HEK293 (cell line): ENCODE measurements at regions not wholly inside any gene's neighbourhood (a gene's known extent, or its start where the extent isn't known, plus 50 kb on each side); places are given as distances from the start of the nearest gene placed in this dataset.
"Not testable (repeated sequence)": the region's sequence is repeated elsewhere in the genome, so short reads cannot be mapped to it uniquely, and the experiment has no call there.

Experiments used
- CTCF ChIA-PET: fragments of 350-600 bp; formaldehyde crosslinking; extraction: SDS; loops from one replicate; lab custom pipeline; 2021; ENCODE audit warnings: antibody characterized with exemption; lab: Yijun Ruan, JAX
- POLR2A ChIA-PET: fragments of 300-600 bp; formaldehyde crosslinking; extraction: SDS; loops from one replicate; lab custom pipeline; 2020; ENCODE audit warnings: antibody characterized with exemption, inconsistent platforms; lab: Yijun Ruan, JAX
- H3K27ac ChIP-seq: fragments of 200-500 bp; sonication (Bioruptor generic); 2 replicates; pipeline ENCODE4 v1.5.1; 2014; ENCODE audit warnings: low read depth, low read length, control low read depth, inconsistent platforms; ENCODE audit errors: extremely low read depth
- H3K36me3 ChIP-seq, 2 experiments: fragments of 200-500 bp in 1 of 2; sonication (Bioruptor generic) in 1 of 2; 1 replicate in 1 of 2; 2 replicates in 1 of 2; pipeline ENCODE4 v1.5.1; 2014 to 2017; ENCODE audit warnings: inconsistent platforms in 2 of 2, low read length in 2 of 2; ENCODE audit not compliant: control insufficient read depth in 2 of 2, insufficient read depth in 1 of 2
- H3K4me1 ChIP-seq: fragments of 200-500 bp; sonication (Bioruptor generic); 2 replicates; pipeline ENCODE4 v1.5.1; 2014; ENCODE audit warnings: mild to moderate bottlenecking, low read length, inconsistent platforms; ENCODE audit not compliant: control insufficient read depth, insufficient read depth
- H3K4me3 ChIP-seq: 2 replicates; pipeline ENCODE4 v1.5.1; 2011; ENCODE audit warnings: low read depth, mild to moderate bottlenecking, control low read depth, low read length, moderate library complexity
- H3K9me3 ChIP-seq: fragments of 200-500 bp; sonication (Bioruptor generic); 2 replicates; pipeline ENCODE4 v1.5.1; 2014; ENCODE audit warnings: low read depth, low read length, inconsistent platforms; ENCODE audit not compliant: control insufficient read depth, insufficient read depth
- BCL11A ChIP-seq: fragments of 450-650 bp; formaldehyde crosslinking; IDR thresholded peaks from 2 replicates; pipeline ENCODE4 v1.5.1; 2016; ENCODE audit warnings: low read depth, missing biosample characterization, missing genetic modification characterization
- EGR2 ChIP-seq: fragments of 450-650 bp; formaldehyde crosslinking; IDR thresholded peaks from 2 replicates; pipeline ENCODE4 v1.5.1; 2016; ENCODE audit warnings: low read depth, missing biosample characterization, missing genetic modification characterization
- GLI2 ChIP-seq: fragments of 450-650 bp; formaldehyde crosslinking; IDR thresholded peaks from 2 replicates; pipeline ENCODE4; 2017; ENCODE audit warnings: missing biosample characterization, missing genetic modification characterization, low read depth, borderline replicate concordance
- ZNF10 ChIP-seq: fragments of 450-650 bp; formaldehyde crosslinking; IDR thresholded peaks from 2 replicates; pipeline ENCODE4 v1.5.1; 2017; ENCODE audit warnings: missing biosample characterization, missing genetic modification characterization
- ZNF140 ChIP-seq: fragments of 450-650 bp; formaldehyde crosslinking; IDR thresholded peaks from 2 replicates; pipeline ENCODE4 v1.5.1; 2016; ENCODE audit warnings: missing biosample characterization, missing genetic modification characterization
- ZNF184 ChIP-seq: fragments of 450-650 bp; IDR thresholded peaks from 2 replicates; pipeline ENCODE4 v1.5.1; 2018; ENCODE audit warnings: missing biosample characterization, mild to moderate bottlenecking, missing genetic modification characterization
- ZNF248 ChIP-seq: fragments of 450-650 bp; formaldehyde crosslinking; IDR thresholded peaks from 2 replicates; pipeline ENCODE4 v1.5.1; 2017; ENCODE audit warnings: missing biosample characterization, missing genetic modification characterization
- ZNF311 ChIP-seq: fragments of 450-650 bp; formaldehyde crosslinking; IDR thresholded peaks from 2 replicates; pipeline ENCODE4 v1.5.1; 2017; ENCODE audit warnings: missing biosample characterization, missing genetic modification characterization, borderline replicate concordance
- ZNF350 ChIP-seq: fragments of 450-650 bp; formaldehyde crosslinking; IDR thresholded peaks from 2 replicates; pipeline ENCODE4 v1.5.0; 2017; ENCODE audit warnings: missing biosample characterization, mild to moderate bottlenecking, missing genetic modification characterization
- ZNF449 ChIP-seq: fragments of 450-650 bp; formaldehyde crosslinking; IDR thresholded peaks from 2 replicates; pipeline ENCODE4 v1.5.1; 2017; ENCODE audit warnings: missing biosample characterization, mild to moderate bottlenecking, missing genetic modification characterization, moderate library complexity
- ZNF501 ChIP-seq: fragments of 450-650 bp; formaldehyde crosslinking; IDR thresholded peaks from 2 replicates; pipeline ENCODE4 v1.5.1; 2016; ENCODE audit warnings: missing biosample characterization, missing genetic modification characterization
- ZNF514 ChIP-seq: fragments of 450-650 bp; formaldehyde crosslinking; IDR thresholded peaks from 2 replicates; pipeline ENCODE4 v1.5.1; 2016; ENCODE audit warnings: missing biosample characterization, missing genetic modification characterization
- ZNF707 ChIP-seq: fragments of 450-650 bp; formaldehyde crosslinking; IDR thresholded peaks from 2 replicates; pipeline ENCODE4 v1.5.1; 2016; ENCODE audit warnings: missing biosample characterization, missing genetic modification characterization

- Histone ChIP-seq H3K9me3 (no peaks in the 10 kb centered on the region), H3K27ac (no peak overlapping the region), H3K4me3 (no peak overlapping the region), H3K4me1 (no peaks in the 10 kb centered on the region), H3K36me3 (no peaks in the 10 kb centered on the region)
- no peak for TF ChIP-seq EGR2
- POLR2A ChIA-PET, result no interaction called here
- CTCF ChIA-PET, result interaction anchor here (0.6 kb wide), 1 partner anchor 799 kb away, joined by 3 read pairs; no protein-coding TSS in a partner anchor
Measured at GRCh38 chr10:131579251-131580071, 267.9 kb upstream of the TCERG1L start.

GRCh38 chr10:131580076-131580652 lies 268.6 kb upstream of the TCERG1L start:
- H3K9me3 ChIP-seq, result no peaks in the 10 kb centered on the region
- no peak overlapping the region for H3K27ac ChIP-seq
- TF ChIP-seq ZNF10 (tag by site-specific recombination), result no peak
- TF ChIP-seq ZNF449 (tag by site-specific recombination), result no peak
- no peak for TF ChIP-seq ZNF501 (tag by site-specific recombination)
- no peak for TF ChIP-seq ZNF140 (tag by site-specific recombination)
- TF ChIP-seq ZNF514 (tag by site-specific recombination), result no peak
- no peak for TF ChIP-seq ZNF350 (tag by site-specific recombination)
- no peak for TF ChIP-seq ZNF184 (tag by site-specific recombination)
- no peak for TF ChIP-seq ZNF248 (tag by site-specific recombination)
- TF ChIP-seq ZNF311 (tag by site-specific recombination), result no peak
- no peak for TF ChIP-seq GLI2 (tag by site-specific recombination)
- TF ChIP-seq ZNF707 (tag by site-specific recombination), result no peak
- POLR2A ChIA-PET, result no interaction called here
- CTCF ChIA-PET, result interaction anchor here (0.6 kb wide), 1 partner anchor 799 kb away, joined by 3 read pairs; no protein-coding TSS in a partner anchor
- H3K36me3 ChIP-seq, result no peaks in the 10 kb centered on the region
- H3K4me1 ChIP-seq, result no peaks in the 10 kb centered on the region
- no peak overlapping the region for H3K4me3 ChIP-seq

- no peaks in the 10 kb centered on the region for H3K4me1 ChIP-seq
- ChIA-PET CTCF (no interaction called here), POLR2A (no interaction called here)
- no peak overlapping the region for H3K27ac ChIP-seq
- TF ChIP-seq BCL11A (tag by site-specific recombination), result no peak
- no peak overlapping the region for H3K4me3 ChIP-seq
- H3K9me3 ChIP-seq, result no peaks in the 10 kb centered on the region
- H3K36me3 ChIP-seq, result no peaks in the 10 kb centered on the region
Measured at GRCh38 chr10:131580674-131581073, 269.2 kb upstream of the TCERG1L start.

GRCh38 chr10:131581547-131581946 lies 270.0 kb upstream of the TCERG1L start:
- H3K36me3 ChIP-seq, H3K9me3 ChIP-seq, CTCF ChIA-PET, H3K27ac ChIP-seq, POLR2A ChIA-PET, H3K4me1 ChIP-seq, H3K4me3 ChIP-seq: not testable (repeated sequence)
